Thyroid gland (tissue), 4 donors: ENCODE measurements at regions not wholly inside any gene's neighbourhood (a gene's known extent, or its start where the extent isn't known, plus 50 kb on each side); places are given as distances from the start of the nearest gene placed in this dataset.

Experiments used
- DNase-seq, 2 donors: peaks; one replicate each; pipeline ENCODE4 v3.0.0-alpha.2; 2019
- H3K27ac ChIP-seq, 3 donors: fragments of 200-600 bp; sonication (generic); 1 replicate in 2 of 3; 2 replicates in 1 of 3; pipeline ENCODE4 v1.5.1; 2016 to 2019; ENCODE audit warnings: mild to moderate bottlenecking in 1 of 3, moderate library complexity in 1 of 3
- H3K27me3 ChIP-seq: fragments of 200-600 bp; sonication (generic); one replicate; pipeline ENCODE4 v1.5.1; 2019
- H3K36me3 ChIP-seq, 2 donors: fragments of 200-600 bp; sonication (generic); one replicate each; pipeline ENCODE4 v1.5.1; 2016 to 2019
- H3K4me1 ChIP-seq, 2 donors: fragments of 200-600 bp; sonication (generic); one replicate each; pipeline ENCODE4 v1.5.1; 2017 to 2019
- H3K4me3 ChIP-seq, 3 donors: fragments of 200-600 bp; sonication (generic); replicated peaks in 1 of 3; 1 replicate in 2 of 3; 2 replicates in 1 of 3; pipeline ENCODE4 v1.5.1; 2016; ENCODE audit warnings: mild to moderate bottlenecking in 1 of 3
- H3K9me3 ChIP-seq: fragments of 200-600 bp; sonication (generic); one replicate; pipeline ENCODE4 v1.5.1; 2017
- POLR2A ChIP-seq, 2 donors: fragments of 450-650 bp; IDR thresholded peaks; one replicate each; pipeline ENCODE4 v1.6.1; 2017; ENCODE audit warnings: antibody characterized with exemption in 2 of 2, mild to moderate bottlenecking in 2 of 2, moderate library complexity in 1 of 2
- WGBS, 2 donors: methylation state at CpG; one replicate each; pipeline ENCODE4 v1.1.5; 2017; 5-methylcytosine and 5-hydroxymethylcytosine counted together
- intact Hi-C: fragments of 100-400 bp; cut with DNase I; formaldehyde crosslinking; loops from one replicate; pipeline ENCODE4 v1.15.1; 2023
- TF ChIP-seq, protein P1 (sequence below), 6 experiments: fragments of 200-600 bp in 3 of 6; fragments of 450-650 bp in 3 of 6; sonication (generic) in 3 of 6; IDR thresholded peaks; one replicate each; pipeline ENCODE4 v1.5.1; 2016 to 2019; ENCODE audit warnings: antibody characterized with exemption in 6 of 6, mild to moderate bottlenecking in 2 of 6, inconsistent platforms in 1 of 6, moderate library complexity in 1 of 6

DNA sequence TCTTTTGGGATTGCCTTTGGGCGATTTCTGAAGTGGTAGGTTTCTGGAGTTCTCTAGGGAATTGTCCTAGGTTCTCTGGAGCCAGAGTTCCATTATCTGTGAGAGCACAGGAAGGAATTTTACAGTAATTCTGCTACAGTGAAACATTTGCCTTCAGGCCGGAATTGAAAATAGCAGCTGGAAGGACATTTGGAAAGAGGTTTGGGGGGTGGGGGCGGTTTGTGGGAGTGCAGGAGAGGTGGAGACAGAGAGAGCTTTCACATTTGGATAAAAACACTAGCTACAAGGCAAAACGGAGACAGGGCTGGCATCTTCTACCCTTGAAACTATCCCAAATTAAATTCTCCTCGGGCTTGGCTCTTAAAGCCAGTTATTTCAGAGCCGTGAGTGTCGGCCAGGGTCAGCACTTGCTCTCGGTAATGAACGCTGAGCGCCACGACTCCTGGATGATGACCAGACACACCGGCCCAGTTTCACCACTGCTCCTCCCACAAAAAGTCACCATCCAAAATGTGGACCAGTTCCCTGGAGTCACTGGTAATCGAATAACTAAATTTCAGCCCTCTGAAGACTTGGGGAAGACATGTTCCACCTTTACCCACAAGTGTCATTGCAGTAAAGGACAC lies 67.7 kb upstream of the TANC2 start:
- no peaks in the 10 kb centered on the region for H3K4me1 ChIP-seq
- WGBS, 2 donors: 63 to 65% methylated on average over 13 of the region's 13 CpGs
- no peak overlapping the region for H3K27ac ChIP-seq
- no peak for DNase-seq
- H3K36me3 ChIP-seq: no peaks in the 10 kb centered on the region
- no peaks in the 10 kb centered on the region for H3K9me3 ChIP-seq
- intact Hi-C loops: no loop called here
- H3K4me3 ChIP-seq: no peak overlapping the region
- H3K27me3 ChIP-seq: no peaks in the 10 kb centered on the region
- TF ChIP-seq POLR2A (IDR thresholded peaks at IDR 0.05): no peak
- TF ChIP-seq, protein P1, sequence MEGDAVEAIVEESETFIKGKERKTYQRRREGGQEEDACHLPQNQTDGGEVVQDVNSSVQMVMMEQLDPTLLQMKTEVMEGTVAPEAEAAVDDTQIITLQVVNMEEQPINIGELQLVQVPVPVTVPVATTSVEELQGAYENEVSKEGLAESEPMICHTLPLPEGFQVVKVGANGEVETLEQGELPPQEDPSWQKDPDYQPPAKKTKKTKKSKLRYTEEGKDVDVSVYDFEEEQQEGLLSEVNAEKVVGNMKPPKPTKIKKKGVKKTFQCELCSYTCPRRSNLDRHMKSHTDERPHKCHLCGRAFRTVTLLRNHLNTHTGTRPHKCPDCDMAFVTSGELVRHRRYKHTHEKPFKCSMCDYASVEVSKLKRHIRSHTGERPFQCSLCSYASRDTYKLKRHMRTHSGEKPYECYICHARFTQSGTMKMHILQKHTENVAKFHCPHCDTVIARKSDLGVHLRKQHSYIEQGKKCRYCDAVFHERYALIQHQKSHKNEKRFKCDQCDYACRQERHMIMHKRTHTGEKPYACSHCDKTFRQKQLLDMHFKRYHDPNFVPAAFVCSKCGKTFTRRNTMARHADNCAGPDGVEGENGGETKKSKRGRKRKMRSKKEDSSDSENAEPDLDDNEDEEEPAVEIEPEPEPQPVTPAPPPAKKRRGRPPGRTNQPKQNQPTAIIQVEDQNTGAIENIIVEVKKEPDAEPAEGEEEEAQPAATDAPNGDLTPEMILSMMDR (IDR thresholded peaks at IDR 0.05): no peak

DNA sequence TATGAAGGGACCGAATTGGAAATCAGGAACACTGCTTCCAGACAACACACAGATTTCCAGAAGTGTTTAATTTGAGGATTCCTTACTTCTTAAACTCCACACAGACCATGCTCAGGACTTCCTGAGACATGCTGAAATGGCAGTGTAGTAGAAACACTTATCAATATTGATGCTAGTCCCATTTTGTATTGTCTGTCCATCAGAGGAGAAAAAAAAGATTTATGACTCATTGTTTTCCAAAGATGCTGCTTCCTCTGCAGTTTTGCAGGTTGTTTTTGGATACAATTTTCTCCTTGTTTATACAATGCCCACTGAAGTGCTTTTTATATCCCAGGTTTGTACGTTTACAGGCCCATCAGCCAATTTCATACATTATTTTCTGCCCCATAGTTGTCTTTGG lies 68.3 kb upstream of the TANC2 start:
- Histone ChIP-seq H3K4me3 (no peak overlapping the region), H3K27ac (no peak overlapping the region), H3K4me1 (no peaks in the 10 kb centered on the region), H3K36me3 (no peaks in the 10 kb centered on the region), H3K9me3 (no peaks in the 10 kb centered on the region), H3K27me3 (no peaks in the 10 kb centered on the region)
- intact Hi-C loops: no loop called here
- no peak for DNase-seq
- TF ChIP-seq, protein P1 (IDR thresholded peaks at IDR 0.05): no peak
- no peak for TF ChIP-seq POLR2A (IDR thresholded peaks at IDR 0.05)
- 61 to 62% methylated on average over 2 of the region's 2 CpGs for WGBS, 2 donors

DNA sequence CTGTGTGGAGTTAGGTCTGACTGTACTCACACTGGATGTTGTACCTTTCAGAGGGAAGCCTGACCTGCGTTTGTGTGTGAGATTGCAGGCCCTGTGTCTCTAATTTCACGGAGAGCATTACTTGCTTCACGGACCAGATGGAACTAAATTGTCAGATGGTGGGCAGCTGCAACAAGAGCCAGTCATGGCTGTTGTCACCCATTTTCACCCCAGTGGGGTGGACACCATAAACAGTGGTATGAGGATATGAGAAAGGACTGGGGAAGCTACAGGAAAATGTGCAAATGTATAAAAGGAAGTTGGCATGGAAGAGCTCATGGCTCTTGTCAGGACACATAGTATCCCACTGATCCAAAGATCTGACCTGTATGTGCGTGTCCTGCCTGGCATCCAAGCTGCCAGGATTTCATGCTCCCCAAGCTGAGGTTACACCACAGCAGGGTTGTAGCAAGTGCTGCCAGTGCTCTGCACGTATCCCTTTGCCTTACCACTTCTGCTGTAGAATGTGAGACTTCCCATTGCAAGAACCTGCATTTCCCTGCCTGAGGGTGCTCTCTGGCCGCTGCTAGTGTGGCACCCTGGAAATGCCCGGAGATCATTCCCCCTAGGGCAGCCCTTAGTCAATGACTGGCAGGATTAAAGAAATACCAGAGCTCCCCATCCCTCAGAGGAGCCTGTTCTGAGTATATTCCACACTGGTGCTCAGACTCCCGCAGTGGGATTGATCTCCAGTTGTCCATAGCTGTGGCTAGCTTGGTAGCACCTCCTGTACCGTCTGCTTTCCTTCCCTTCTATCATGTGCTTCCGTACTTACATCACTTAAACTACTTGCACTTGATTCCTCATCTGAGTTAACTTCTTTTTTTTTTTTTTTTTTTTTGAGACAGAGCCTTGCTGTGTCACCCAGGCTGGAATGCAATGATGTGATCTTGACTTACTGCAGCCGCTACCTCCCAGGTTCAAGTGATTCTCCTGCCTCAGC lies 70.4 kb upstream of the TANC2 start:
- no peak for DNase-seq
- Histone ChIP-seq H3K27me3 (no peaks in the 10 kb centered on the region), H3K4me1 (no peaks in the 10 kb centered on the region), H3K9me3 (no peaks in the 10 kb centered on the region), H3K4me3 (no peak overlapping the region), H3K36me3 (no peaks in the 10 kb centered on the region), H3K27ac (no peak overlapping the region)
- intact Hi-C loops: no loop called here
- 76% methylated on average over 10 to 11 of the region's 11 CpGs for WGBS, 2 donors
- TF ChIP-seq, protein P1 (IDR thresholded peaks at IDR 0.05): no peak
- TF ChIP-seq POLR2A (IDR thresholded peaks at IDR 0.05): no peak

DNA sequence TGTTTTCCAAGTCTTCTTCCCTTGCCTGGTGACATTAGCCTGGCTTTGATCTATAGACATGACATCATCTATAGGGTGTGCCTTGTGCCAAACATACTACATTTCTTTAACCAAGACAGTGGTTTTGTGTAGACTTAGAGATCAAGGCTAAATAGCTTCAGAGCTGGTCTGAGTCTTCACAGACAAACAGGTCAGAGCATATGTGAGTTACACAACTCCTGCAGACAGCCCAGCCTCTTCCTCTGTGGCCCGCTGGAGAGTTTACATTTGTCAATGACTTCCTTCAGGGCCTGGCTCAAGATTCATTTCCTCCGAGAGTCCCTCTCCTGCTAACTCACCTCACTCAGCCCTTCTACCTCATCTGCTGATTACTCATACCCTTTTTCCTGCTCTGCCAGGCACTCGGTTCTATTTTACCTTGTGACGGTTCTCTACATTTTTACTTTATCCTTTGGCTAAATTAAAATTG lies 73.1 kb upstream of the TANC2 start:
- Histone ChIP-seq H3K4me3 (no peak overlapping the region), H3K9me3 (no peaks in the 10 kb centered on the region), H3K36me3 (no peaks in the 10 kb centered on the region), H3K4me1 (no peaks in the 10 kb centered on the region), H3K27me3 (no peaks in the 10 kb centered on the region), H3K27ac (no peak overlapping the region)
- intact Hi-C loops: no loop called here
- DNase-seq: no peak
- WGBS, 2 donors: 38 to 41% methylated on average over 4 of the region's 4 CpGs
- TF ChIP-seq POLR2A (IDR thresholded peaks at IDR 0.05): no peak
- TF ChIP-seq, protein P1 (IDR thresholded peaks at IDR 0.05): no peak
